ENCODE measurements at regions not wholly inside any gene's neighbourhood (a gene's known extent, or its start where the extent isn't known, plus 50 kb on each side); places are given as distances from the start of the nearest gene placed in this dataset.

- TF ChIP-seq MAX (IDR thresholded peaks at IDR 0.05) = no peak
- TF ChIP-seq TCF12 (IDR thresholded peaks at IDR 0.05; ENCODE audit: low read depth, low read length) = no peak
- no peak for TF ChIP-seq POLR2A (IDR thresholded peaks at IDR 0.05; ENCODE audit: control extremely low read depth in 1 of 2, low read depth in 2 of 2, low read length in 2 of 2)
- TF ChIP-seq GABPA (IDR thresholded peaks at IDR 0.05; ENCODE audit: borderline replicate concordance, insufficient read depth, low read length) = no peak
Measured at GRCh38 chr6:144344646-144345045, 59.5 kb downstream of the UTRN start.

Data from H1 (cell line).